ENCODE measurements at regions not wholly inside any gene's neighbourhood (a gene's known extent, or its start where the extent isn't known, plus 50 kb on each side); places are given as distances from the start of the nearest gene placed in this dataset.

DNA sequence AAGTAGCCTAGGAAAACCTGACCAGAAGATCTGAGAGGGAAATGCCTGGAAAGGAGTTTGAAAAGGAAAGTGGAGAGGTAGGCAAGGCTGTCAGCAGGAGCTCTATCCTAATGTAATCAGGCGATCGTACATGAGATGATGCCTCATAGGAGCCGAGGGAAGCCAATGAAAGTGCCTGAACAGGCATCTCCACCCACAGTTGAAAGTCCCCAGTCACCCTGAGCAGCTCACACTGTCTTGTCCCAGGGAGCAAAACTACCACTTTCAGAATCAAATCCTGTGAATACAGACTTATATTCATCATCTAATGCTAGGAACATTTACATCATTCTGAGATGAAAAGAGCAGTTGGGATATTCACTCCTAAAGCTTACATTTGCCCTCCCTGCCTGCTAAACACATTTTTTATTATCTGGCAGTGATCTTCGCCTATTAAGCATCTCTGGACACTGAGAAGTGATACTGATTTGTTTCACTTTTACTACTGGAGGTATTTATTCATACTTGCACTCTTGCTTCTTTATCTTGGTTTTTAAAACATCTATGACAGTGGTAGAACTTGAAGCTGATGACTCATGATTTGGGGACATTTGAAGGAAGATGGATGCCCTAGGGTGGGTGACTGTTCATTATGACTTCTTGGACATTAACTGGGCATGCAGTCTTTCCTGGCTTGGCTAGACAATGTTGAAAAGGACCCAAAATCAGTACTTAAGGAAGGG lies 221.6 kb downstream of the SEC16B start:
- no peaks in the 10 kb centered on the region for H3K36me3 ChIP-seq (replicated peaks in 1 of 2)
- no peak for TF ChIP-seq POLR2A (IDR thresholded peaks at IDR 0.05)
- TF ChIP-seq, protein P1, sequence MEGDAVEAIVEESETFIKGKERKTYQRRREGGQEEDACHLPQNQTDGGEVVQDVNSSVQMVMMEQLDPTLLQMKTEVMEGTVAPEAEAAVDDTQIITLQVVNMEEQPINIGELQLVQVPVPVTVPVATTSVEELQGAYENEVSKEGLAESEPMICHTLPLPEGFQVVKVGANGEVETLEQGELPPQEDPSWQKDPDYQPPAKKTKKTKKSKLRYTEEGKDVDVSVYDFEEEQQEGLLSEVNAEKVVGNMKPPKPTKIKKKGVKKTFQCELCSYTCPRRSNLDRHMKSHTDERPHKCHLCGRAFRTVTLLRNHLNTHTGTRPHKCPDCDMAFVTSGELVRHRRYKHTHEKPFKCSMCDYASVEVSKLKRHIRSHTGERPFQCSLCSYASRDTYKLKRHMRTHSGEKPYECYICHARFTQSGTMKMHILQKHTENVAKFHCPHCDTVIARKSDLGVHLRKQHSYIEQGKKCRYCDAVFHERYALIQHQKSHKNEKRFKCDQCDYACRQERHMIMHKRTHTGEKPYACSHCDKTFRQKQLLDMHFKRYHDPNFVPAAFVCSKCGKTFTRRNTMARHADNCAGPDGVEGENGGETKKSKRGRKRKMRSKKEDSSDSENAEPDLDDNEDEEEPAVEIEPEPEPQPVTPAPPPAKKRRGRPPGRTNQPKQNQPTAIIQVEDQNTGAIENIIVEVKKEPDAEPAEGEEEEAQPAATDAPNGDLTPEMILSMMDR (IDR thresholded peaks at IDR 0.05) = no peak
- H3K27me3 ChIP-seq = no peaks in the 10 kb centered on the region
- intact Hi-C loops (cut with DNase I) = no loop called here
- no peaks in the 10 kb centered on the region for H3K4me1 ChIP-seq (replicated peaks in 1 of 2)
- no peak overlapping the region for H3K27ac ChIP-seq
- H3K9me3 ChIP-seq (replicated peaks in 1 of 3) = no peaks in the 10 kb centered on the region
- 79 to 91% (median 88%) methylated on average over 4 of the region's 4 CpGs for WGBS, 4 donors
- no peak for DNase-seq
- H3K4me3 ChIP-seq = no peak overlapping the region

DNA sequence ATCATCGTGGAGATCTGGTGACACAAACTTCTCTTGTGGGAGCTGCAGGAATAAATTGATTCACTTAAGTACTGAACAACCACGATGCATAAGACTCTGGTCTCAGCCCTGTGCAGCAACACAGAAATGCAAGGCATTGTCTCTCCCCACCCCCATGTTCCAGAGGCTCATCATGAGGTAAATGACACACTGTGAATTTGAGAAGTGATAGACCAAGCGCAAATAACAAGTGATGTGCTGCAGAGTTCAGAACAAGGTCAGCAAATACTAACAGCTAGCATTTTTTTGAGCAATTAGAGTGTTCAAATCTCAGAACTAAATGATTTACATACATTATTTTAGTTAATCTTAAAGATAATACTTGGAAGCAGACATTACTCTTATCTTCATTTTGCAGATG lies 223.7 kb downstream of the SEC16B start:
- intact Hi-C loops (cut with DNase I) = no loop called here
- TF ChIP-seq, protein P1 (IDR thresholded peaks at IDR 0.05) = no peak
- no peak for TF ChIP-seq POLR2A (IDR thresholded peaks at IDR 0.05)
- WGBS, 4 donors = 69 to 81% (median 75%) methylated on average over 3 of the region's 3 CpGs
- Histone ChIP-seq H3K4me1 (replicated peaks in 1 of 2) (no peaks in the 10 kb centered on the region), H3K36me3 (replicated peaks in 1 of 2) (no peaks in the 10 kb centered on the region), H3K27ac (no peak overlapping the region), H3K27me3 (no peaks in the 10 kb centered on the region), H3K4me3 (no peak overlapping the region), H3K9me3 (replicated peaks in 1 of 3) (no peaks in the 10 kb centered on the region)
- no peak for DNase-seq

DNA sequence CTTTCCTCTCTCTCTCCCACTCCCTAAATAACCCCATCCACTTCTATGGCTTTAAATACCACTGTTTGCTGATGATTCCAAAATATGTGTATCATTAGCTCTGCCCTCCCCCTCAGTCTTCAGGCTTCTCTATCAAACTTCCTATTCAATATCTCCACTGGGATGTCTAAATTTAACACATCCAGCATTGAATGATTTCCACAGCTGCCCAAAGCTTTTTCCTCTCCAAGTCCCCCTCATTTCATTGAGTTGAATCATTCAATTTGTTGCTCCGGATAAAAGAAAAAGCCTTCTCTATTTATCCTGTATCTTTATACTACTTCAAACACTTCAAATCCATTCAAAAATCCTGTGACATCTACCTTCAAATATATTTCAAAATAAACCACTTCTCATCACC lies 225.0 kb downstream of the SEC16B start:
- no peak for DNase-seq
- Histone ChIP-seq H3K9me3 (replicated peaks in 1 of 3) (no peaks in the 10 kb centered on the region), H3K4me3 (no peak overlapping the region), H3K4me1 (replicated peaks in 1 of 2) (no peaks in the 10 kb centered on the region), H3K27me3 (no peaks in the 10 kb centered on the region), H3K27ac (no peak overlapping the region), H3K36me3 (replicated peaks in 1 of 2) (no peaks in the 10 kb centered on the region)
- intact Hi-C loops (cut with DNase I) = no loop called here
- TF ChIP-seq POLR2A (IDR thresholded peaks at IDR 0.05) = no peak
- TF ChIP-seq, protein P1 (IDR thresholded peaks at IDR 0.05) = no peak
- WGBS, 4 donors = 70 to 85% (median 83%) methylated on average over 1 of the region's 1 CpG

DNA sequence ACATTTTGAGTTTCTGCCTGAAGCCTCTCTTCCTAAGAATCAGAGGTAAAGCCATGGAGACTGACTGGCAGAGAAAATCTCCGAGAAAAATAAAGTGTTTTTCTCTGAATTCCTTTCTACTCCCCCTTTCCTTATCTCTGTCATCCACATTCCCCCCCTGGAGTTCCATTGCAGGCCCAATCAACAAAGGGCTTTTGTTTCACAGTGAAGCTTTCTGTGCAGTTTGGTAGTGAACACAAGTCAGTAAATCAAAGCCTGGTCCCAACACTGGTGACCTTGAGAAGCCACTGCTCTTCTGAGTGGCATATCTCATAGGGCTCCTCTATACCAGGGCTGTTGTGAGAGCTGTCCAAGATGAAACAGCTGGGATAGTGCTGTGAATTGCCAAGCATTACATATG lies 228.4 kb downstream of the SEC16B start:
- no peak for DNase-seq
- no peaks in the 10 kb centered on the region for H3K4me1 ChIP-seq (replicated peaks in 1 of 2)
- no peak overlapping the region for H3K27ac ChIP-seq
- no peaks in the 10 kb centered on the region for H3K36me3 ChIP-seq (replicated peaks in 1 of 2)
- H3K4me3 ChIP-seq = no peak overlapping the region
- H3K9me3 ChIP-seq (replicated peaks in 1 of 3) = no peaks in the 10 kb centered on the region
- no peak for TF ChIP-seq POLR2A (IDR thresholded peaks at IDR 0.05)
- TF ChIP-seq, protein P1 (IDR thresholded peaks at IDR 0.05) = no peak
- no peaks in the 10 kb centered on the region for H3K27me3 ChIP-seq
- intact Hi-C loops (cut with DNase I) = no loop called here
- 4 to 24% (median 13%) methylated on average over 1 of the region's 1 CpG for WGBS, 4 donors

All from adrenal gland (tissue), 9 donors.